ENCODE measurements at regions not wholly inside any gene's neighbourhood (a gene's known extent, or its start where the extent isn't known, plus 50 kb on each side); places are given as distances from the start of the nearest gene placed in this dataset.

- no peak for TF ChIP-seq CTCF (conservative IDR thresholded peaks at IDR 0.05; ENCODE audit: low read length)
- no peak for TF ChIP-seq EZH2phosphoT487 (IDR thresholded peaks at IDR 0.05; ENCODE audit: borderline replicate concordance, low read depth, low read length)
Measured at GRCh38 chr1:191160837-191161236, 683.2 kb upstream of the BRINP3 start.

All from OCI-LY7 (cell line).